HepG2 (cell line): ENCODE measurements at regions not wholly inside any gene's neighbourhood (a gene's known extent, or its start where the extent isn't known, plus 50 kb on each side); places are given as distances from the start of the nearest gene placed in this dataset.
"Not testable (repeated sequence)": the region's sequence is repeated elsewhere in the genome, so short reads cannot be mapped to it uniquely, and the experiment has no call there.

Experiments used
- ATAC-seq: fragments of 200-7000 bp; cut with Tn5 transposase; 3 replicates; pipeline ENCODE4 v1.9.1; 2020; ENCODE audit warnings: mild to moderate bottlenecking, moderate library complexity
- BruUV-seq: library from RNA; stranded (reverse); fragments of 400-500 nt; replicated peaks from 2 replicates; lab custom pipeline; 2021; lab: Mats Ljungman, UMichigan
- CTCF ChIA-PET: fragments of 300-600 bp; formaldehyde crosslinking; extraction: SDS; loops from one replicate; lab custom pipeline; 2021; ENCODE audit warnings: low total read pairs, inconsistent platforms, low intra/inter-chr PET ratio; lab: Yijun Ruan, JAX
- POLR2A ChIA-PET: fragments of 350-600 bp; sonication (Branson Sonifier 250); formaldehyde crosslinking; loops from one replicate; lab custom pipeline; 2020; ENCODE audit warnings: antibody characterized with exemption, inconsistent platforms; lab: Yijun Ruan, JAX
- DNase-seq: peaks from one replicate; pipeline ENCODE4 v3.0.0-alpha.2; 2015; ENCODE audit warnings: low spot score
- FAIRE-seq: peaks from 3 replicates; lab custom pipeline; 2011; peaks lifted over from hg19 to GRCh38; lab: Jason Lieb, UNC
- H2AFZ ChIP-seq: one replicate; pipeline ENCODE4 v1.6.1; 2011; ENCODE audit warnings: low read length, inconsistent platforms
- H3K27ac ChIP-seq: fragments of 300-600 bp; 3 replicates; pipeline ENCODE4 v1.8.0; 2011; ENCODE audit warnings: mixed run types, mild to moderate bottlenecking, mixed read lengths, low read length, inconsistent platforms; ENCODE audit not compliant: insufficient read depth; ENCODE audit errors: extremely low read length
- H3K27me3 ChIP-seq, 2 experiments: fragments of 200-600 bp in 1 of 2; 2 replicates in 1 of 2; 3 replicates in 1 of 2; pipeline versions ENCODE4 v1.6.0 to v1.8.0; 2011; ENCODE audit warnings: low read length in 2 of 2, mild to moderate bottlenecking in 2 of 2, moderate library complexity in 2 of 2, inconsistent platforms in 1 of 2; ENCODE audit not compliant: insufficient read depth in 2 of 2, control insufficient read depth in 1 of 2
- H3K36me3 ChIP-seq, 2 experiments: fragments of 200-600 bp in 1 of 2; replicated peaks in 1 of 2; 2 replicates in 1 of 2; 3 replicates in 1 of 2; pipeline versions ENCODE4 v1.5.1 to v1.8.0; 2011; ENCODE audit warnings: low read length in 2 of 2, inconsistent platforms in 1 of 2; ENCODE audit not compliant: insufficient read depth in 2 of 2, control insufficient read depth in 1 of 2
- H3K4me1 ChIP-seq: 2 replicates; pipeline ENCODE4 v1.5.1; 2012; ENCODE audit warnings: low read length, inconsistent platforms; ENCODE audit not compliant: insufficient read depth
- H3K4me2 ChIP-seq: 2 replicates; pipeline ENCODE4 v1.6.0; 2011; ENCODE audit warnings: low read depth, low read length, inconsistent platforms
- H3K4me3 ChIP-seq, 3 experiments: fragments of 200-600 bp in 1 of 3; sonication (generic), shearing (Covaris generic) in 1 of 3; replicated peaks in 1 of 3; 2 replicates each; pipeline ENCODE4 v1.5.1; 2011 to 2016; ENCODE audit warnings: low read length in 3 of 3, inconsistent platforms in 2 of 3, low read depth in 2 of 3, mild to moderate bottlenecking in 2 of 3, control low read depth in 1 of 3, mixed read lengths in 1 of 3; ENCODE audit not compliant: insufficient read depth in 1 of 3
- H3K79me2 ChIP-seq: one replicate; pipeline ENCODE4 v1.6.1; 2011; ENCODE audit warnings: low read length, inconsistent platforms; ENCODE audit not compliant: insufficient read depth
- H3K9ac ChIP-seq: 2 replicates; pipeline ENCODE4 v1.6.0; 2011; ENCODE audit warnings: mild to moderate bottlenecking, low read depth, low read length, inconsistent platforms; ENCODE audit not compliant: insufficient read depth
- H3K9me3 ChIP-seq: 2 replicates; pipeline ENCODE4 v1.5.1; 2012; ENCODE audit warnings: mild to moderate bottlenecking, low read length
- H4K20me1 ChIP-seq: 2 replicates; pipeline ENCODE4 v1.6.0; 2011; ENCODE audit warnings: inconsistent platforms, mild to moderate bottlenecking, low read length, moderate library complexity; ENCODE audit not compliant: insufficient read depth
- HDAC1 ChIP-seq: sonication (generic); formaldehyde crosslinking; IDR thresholded peaks from 2 replicates; pipeline ENCODE4 v1.5.1; 2020; ENCODE audit warnings: mild to moderate bottlenecking, missing genetic modification reagents
- ISL2 ChIP-seq: sonication (generic); formaldehyde crosslinking; IDR thresholded peaks from 2 replicates; pipeline ENCODE4 v1.5.0; 2020; ENCODE audit warnings: missing genetic modification reagents
- MEF2D ChIP-seq: sonication (generic); formaldehyde crosslinking; IDR thresholded peaks from 2 replicates; pipeline ENCODE4 v1.5.1; 2020; ENCODE audit warnings: mild to moderate bottlenecking, missing genetic modification reagents
- POLR2AphosphoS5 ChIP-seq: IDR thresholded peaks from 2 replicates; pipeline ENCODE4 v1.6.1; 2012; ENCODE audit warnings: low read depth, low read length
- SMAD3 ChIP-seq: sonication (generic); formaldehyde crosslinking; IDR thresholded peaks from 2 replicates; pipeline ENCODE4 v1.4.0; 2020; ENCODE audit warnings: missing genetic modification reagents
- ZBTB14 ChIP-seq: sonication (generic); formaldehyde crosslinking; IDR thresholded peaks from 2 replicates; pipeline ENCODE4 v1.4.0; 2020; ENCODE audit warnings: missing genetic modification reagents
- ZNF24 ChIP-seq: fragments of 450-650 bp; IDR thresholded peaks from 2 replicates; pipeline ENCODE4 v1.6.1; 2017; ENCODE audit warnings: antibody characterized with exemption, mild to moderate bottlenecking
- WGBS: methylation state at CpG from one replicate; pipeline ENCODE4 v1.1.6; 2017; ENCODE audit warnings: low lambda C conversion rate; 5-methylcytosine and 5-hydroxymethylcytosine counted together
- in situ Hi-C: cut with HindIII; loops from 2 replicates; pipeline ENCODE4 v1.10.0; 2017; ENCODE audit warnings: low pct_unique_long_range_greater_than_20kb; ENCODE audit not compliant: extremely low pct_ligation_motif_present
- intact Hi-C: fragments of 100-400 bp; cut with micrococcal nuclease; formaldehyde crosslinking; loops from one replicate; pipeline ENCODE4 v1.10.0; 2022; ENCODE audit not compliant: unreplicated experiment
- TF ChIP-seq, protein P1 (sequence below): sonication (generic); formaldehyde crosslinking; IDR thresholded peaks from 2 replicates; pipeline ENCODE4 v1.4.0; 2020; ENCODE audit warnings: missing genetic modification reagents, borderline replicate concordance
- TF ChIP-seq, protein P2 (sequence below): IDR thresholded peaks from 2 replicates; pipeline ENCODE4 v1.6.1; 2016; ENCODE audit warnings: missing genetic modification reagents, missing compliant biosample characterization
- TF ChIP-seq, protein P3 (sequence below): sonication (generic); formaldehyde crosslinking; IDR thresholded peaks from 2 replicates; pipeline ENCODE4 v1.8.0; 2022; ENCODE audit warnings: missing genetic modification reagents, mild to moderate bottlenecking, borderline replicate concordance

- Histone ChIP-seq H3K4me3 (no peak overlapping the region), H3K9me3 (no peaks in the 10 kb centered on the region), H3K9ac (no peak overlapping the region), H3K4me1 (no peaks in the 10 kb centered on the region), H3K27me3 (peaks cover 1 to 9% of the 10 kb centered on the region in 2 experiments; a peak in 1 of 5 replicates), H3K36me3 (no peaks in the 10 kb centered on the region), H4K20me1 (no peaks in the 10 kb centered on the region), H3K79me2 (no peaks in the 10 kb centered on the region), H2AFZ (no peak overlapping the region), H3K27ac (no peak overlapping the region), H3K4me2 (no peak overlapping the region)
- POLR2A ChIA-PET: no interaction called here
- FAIRE-seq (no peak), DNase-seq (no peak), ATAC-seq (no peak)
- intact Hi-C loops: no loop called here
- in situ Hi-C loops: no loop called here
- BruUV-seq: no TSS peak
- TF ChIP-seq POLR2AphosphoS5: no peak
- TF ChIP-seq, protein P1, sequence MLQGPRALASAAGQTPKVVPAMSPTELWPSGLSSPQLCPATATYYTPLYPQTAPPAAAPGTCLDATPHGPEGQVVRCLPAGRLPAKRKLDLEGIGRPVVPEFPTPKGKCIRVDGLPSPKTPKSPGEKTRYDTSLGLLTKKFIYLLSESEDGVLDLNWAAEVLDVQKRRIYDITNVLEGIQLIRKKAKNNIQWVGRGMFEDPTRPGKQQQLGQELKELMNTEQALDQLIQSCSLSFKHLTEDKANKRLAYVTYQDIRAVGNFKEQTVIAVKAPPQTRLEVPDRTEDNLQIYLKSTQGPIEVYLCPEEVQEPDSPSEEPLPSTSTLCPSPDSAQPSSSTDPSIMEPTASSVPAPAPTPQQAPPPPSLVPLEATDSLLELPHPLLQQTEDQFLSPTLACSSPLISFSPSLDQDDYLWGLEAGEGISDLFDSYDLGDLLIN (CRISPR knock-in tag): no peak
- TF ChIP-seq ISL2 (CRISPR knock-in tag): no peak
- CTCF ChIA-PET: no interaction called here
Observed at GRCh38 chr10:2548071-2548470, 519.3 kb upstream of the PFKP start.

DNA sequence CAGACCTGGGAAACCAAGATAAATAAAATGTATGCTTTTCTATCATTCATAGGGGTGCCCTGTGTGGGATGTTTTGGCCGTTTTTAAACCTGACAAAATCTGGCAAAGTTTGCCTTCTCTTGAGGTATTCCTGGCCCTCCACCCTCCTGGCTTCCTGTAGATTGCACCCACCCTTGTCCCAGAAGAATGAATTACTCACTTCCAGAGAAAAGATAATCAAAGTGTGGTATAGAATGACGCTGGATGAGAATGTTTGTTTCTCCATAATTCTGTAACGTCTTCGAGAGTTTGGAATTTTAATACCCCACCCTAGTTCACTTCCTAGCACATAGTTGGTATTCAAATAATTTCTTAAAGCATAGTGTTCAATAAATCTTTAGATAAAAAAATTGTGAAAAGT lies 519.7 kb upstream of the PFKP start:
- Histone ChIP-seq H3K27me3 (peaks cover 1 to 9% of the 10 kb centered on the region in 2 experiments; a peak in 1 of 5 replicates), H3K4me3 (no peak overlapping the region), H3K4me1 (no peaks in the 10 kb centered on the region), H3K36me3 (no peaks in the 10 kb centered on the region), H3K79me2 (no peaks in the 10 kb centered on the region), H3K27ac (no peak overlapping the region), H3K9me3 (no peaks in the 10 kb centered on the region), H3K9ac (no peak overlapping the region), H2AFZ (no peak overlapping the region), H4K20me1 (no peaks in the 10 kb centered on the region), H3K4me2 (no peak overlapping the region)
- intact Hi-C loops (no loop called here), in situ Hi-C loops (no loop called here)
- POLR2A ChIA-PET: no interaction called here
- no TSS peak for BruUV-seq
- no peak for FAIRE-seq
- no peak for DNase-seq
- TF ChIP-seq MEF2D (CRISPR knock-in tag) (no peak), HDAC1 (CRISPR knock-in tag) (no peak), ZNF24 (no peak), ZBTB14 (CRISPR knock-in tag) (no peak), SMAD3 (no peak)
- TF ChIP-seq, protein P2, sequence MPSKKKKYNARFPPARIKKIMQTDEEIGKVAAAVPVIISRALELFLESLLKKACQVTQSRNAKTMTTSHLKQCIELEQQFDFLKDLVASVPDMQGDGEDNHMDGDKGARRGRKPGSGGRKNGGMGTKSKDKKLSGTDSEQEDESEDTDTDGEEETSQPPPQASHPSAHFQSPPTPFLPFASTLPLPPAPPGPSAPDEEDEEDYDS (CRISPR knock-in tag): no peak
- TF ChIP-seq, protein P3, sequence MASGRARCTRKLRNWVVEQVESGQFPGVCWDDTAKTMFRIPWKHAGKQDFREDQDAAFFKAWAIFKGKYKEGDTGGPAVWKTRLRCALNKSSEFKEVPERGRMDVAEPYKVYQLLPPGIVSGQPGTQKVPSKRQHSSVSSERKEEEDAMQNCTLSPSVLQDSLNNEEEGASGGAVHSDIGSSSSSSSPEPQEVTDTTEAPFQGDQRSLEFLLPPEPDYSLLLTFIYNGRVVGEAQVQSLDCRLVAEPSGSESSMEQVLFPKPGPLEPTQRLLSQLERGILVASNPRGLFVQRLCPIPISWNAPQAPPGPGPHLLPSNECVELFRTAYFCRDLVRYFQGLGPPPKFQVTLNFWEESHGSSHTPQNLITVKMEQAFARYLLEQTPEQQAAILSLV (CRISPR knock-in tag): no peak
- WGBS: 3% methylated on average over 4 of the region's 4 CpGs
- CTCF ChIA-PET: no interaction called here
- no peak for ATAC-seq

- H3K27ac ChIP-seq, H2AFZ ChIP-seq, H3K27me3 ChIP-seq, H3K4me3 ChIP-seq, H3K9ac ChIP-seq, BruUV-seq, POLR2A ChIA-PET, H4K20me1 ChIP-seq, ATAC-seq, CTCF ChIA-PET, in situ Hi-C loops, H3K79me2 ChIP-seq, H3K4me1 ChIP-seq, DNase-seq, H3K4me2 ChIP-seq, H3K9me3 ChIP-seq, intact Hi-C loops, FAIRE-seq, H3K36me3 ChIP-seq: not testable (repeated sequence)
- WGBS: 4% methylated on average over 3 of the region's 3 CpGs
Observed at GRCh38 chr10:2546894-2547293, 520.5 kb upstream of the PFKP start.
